ENCODE measurements at regions not wholly inside any gene's neighbourhood (a gene's known extent, or its start where the extent isn't known, plus 50 kb on each side); places are given as distances from the start of the nearest gene placed in this dataset.

- TF ChIP-seq CTCF (IDR thresholded peaks at IDR 0.05) (no peak), POLR2A (IDR thresholded peaks at IDR 0.05) (no peak)
Measured at GRCh38 chr3:194054540-194054939, 81.4 kb upstream of the HES1 start.
